HCT116 (cell line): ENCODE measurements at regions not wholly inside any gene's neighbourhood (a gene's known extent, or its start where the extent isn't known, plus 50 kb on each side); places are given as distances from the start of the nearest gene placed in this dataset.

ENCODE experiments used
- ATAC-seq: fragments of 200-7000 bp; cut with Tn5 transposase; 2 replicates; pipeline ENCODE4 v1.9.1; 2020; ENCODE audit warnings: mild to moderate bottlenecking, moderate library complexity
- BruUV-seq: library from RNA; stranded (reverse); fragments of 400-500 nt; replicated peaks from 2 replicates; lab custom pipeline; 2021; lab: Mats Ljungman, UMichigan
- CTCF ChIA-PET: fragments of 300-600 bp; sonication (Branson Sonifier 250); formaldehyde crosslinking; loops from one replicate; lab custom pipeline; 2021; ENCODE audit warnings: antibody characterized with exemption; lab: Charles Lee
- POLR2A ChIA-PET: fragments of 300-600, 350-600 bp; sonication (Branson Sonifier 250); formaldehyde crosslinking; loops from one replicate; lab custom pipeline; 2021; ENCODE audit warnings: antibody characterized with exemption; lab: Charles Lee
- RAD21 ChIA-PET, 2 experiments: fragments of 300-600 bp; sonication (Branson Sonifier 250); formaldehyde crosslinking; loops; one replicate each; lab custom pipeline; 2023; ENCODE audit warnings: low total read pairs in 2 of 2; ENCODE audit not compliant: uncharacterized antibody in 2 of 2, unreplicated experiment in 2 of 2, low non-redundant PET in 1 of 2; lab: Charles Lee
- DNase-seq: peaks from one replicate; pipeline ENCODE4 v3.0.0-alpha.2; 2010; ENCODE audit warnings: low read depth, low spot score
- H2AFZ ChIP-seq: fragments of 200-600 bp; shearing (Covaris generic), sonication (generic); 2 replicates; pipeline ENCODE4 v1.6.1; 2017; ENCODE audit warnings: low read depth, mixed run types, mixed read lengths, antibody characterized with exemption, low read length; ENCODE audit not compliant: poor library complexity, severe bottlenecking
- H3K27ac ChIP-seq: 2 replicates; pipeline ENCODE4 v1.5.1; 2012; ENCODE audit warnings: low read depth, low read length
- H3K27me3 ChIP-seq: fragments of 200-600 bp; sonication (generic); 2 replicates; pipeline ENCODE4 v1.6.1; 2016; ENCODE audit warnings: mixed run types, low read length, mixed read lengths; ENCODE audit not compliant: insufficient read depth
- H3K36me3 ChIP-seq, 2 experiments: fragments of 200-500 bp in 1 of 2; fragments of 200-600 bp in 1 of 2; sonication (Bioruptor generic) in 1 of 2; sonication (generic) in 1 of 2; 2 replicates each; pipeline versions ENCODE4 v1.5.1 to v1.6.1; 2014 to 2016; ENCODE audit warnings: low read length in 2 of 2, inconsistent platforms in 1 of 2, mixed read lengths in 1 of 2, mixed run types in 1 of 2; ENCODE audit not compliant: insufficient read depth in 2 of 2, control insufficient read depth in 1 of 2
- H3K4me1 ChIP-seq, 2 experiments: fragments of 200-600 bp in 1 of 2; sonication (generic) in 1 of 2; 2 replicates each; pipeline versions ENCODE4 v1.5.1 to v1.6.1; 2012 to 2017; ENCODE audit warnings: low read length in 2 of 2, inconsistent platforms in 1 of 2, mild to moderate bottlenecking in 1 of 2, mixed read lengths in 1 of 2, mixed run types in 1 of 2, moderate library complexity in 1 of 2; ENCODE audit not compliant: insufficient read depth in 2 of 2, control insufficient read depth in 1 of 2
- H3K4me2 ChIP-seq: fragments of 200-600 bp; sonication (generic); 2 replicates; pipeline ENCODE4 v1.6.1; 2017; ENCODE audit warnings: mixed run types, low read length, mixed read lengths
- H3K4me3 ChIP-seq, 2 experiments: fragments of 200-600 bp in 1 of 2; sonication (generic) in 1 of 2; replicated peaks in 1 of 2; 2 replicates each; pipeline ENCODE4 v1.5.1; 2011 to 2016; ENCODE audit warnings: low read length in 2 of 2, control low read depth in 1 of 2, low read depth in 1 of 2, mild to moderate bottlenecking in 1 of 2, mixed read lengths in 1 of 2, mixed run types in 1 of 2
- H3K79me2 ChIP-seq: fragments of 200-600 bp; sonication (generic); 2 replicates; pipeline ENCODE4 v1.6.1; 2017; ENCODE audit warnings: mild to moderate bottlenecking, mixed run types, low read length, moderate library complexity, mixed read lengths; ENCODE audit not compliant: insufficient read depth
- H3K9ac ChIP-seq: fragments of 200-600 bp; sonication (generic); 2 replicates; pipeline ENCODE4 v1.6.1; 2016; ENCODE audit warnings: low read length, mixed read lengths
- H3K9me2 ChIP-seq: fragments of 200-600 bp; sonication (generic), shearing (Covaris generic); 2 replicates; pipeline ENCODE4 v1.6.1; 2017; ENCODE audit warnings: mixed run types, mild to moderate bottlenecking, moderate library complexity; ENCODE audit not compliant: insufficient read depth
- H3K9me3 ChIP-seq, 2 experiments: fragments of 200-500 bp in 1 of 2; fragments of 200-600 bp in 1 of 2; sonication (Bioruptor generic) in 1 of 2; sonication (generic) in 1 of 2; 2 replicates each; pipeline ENCODE4 v1.6.1; 2014 to 2017; ENCODE audit warnings: low read length in 2 of 2, mixed read lengths in 2 of 2, inconsistent platforms in 1 of 2, low read depth in 1 of 2, mild to moderate bottlenecking in 1 of 2, mixed run types in 1 of 2, moderate library complexity in 1 of 2; ENCODE audit not compliant: control insufficient read depth in 1 of 2, insufficient read depth in 1 of 2
- H4K20me1 ChIP-seq: fragments of 200-600 bp; sonication (generic), shearing (Covaris generic); 2 replicates; pipeline ENCODE4 v1.6.1; 2017; ENCODE audit warnings: mixed run types, mild to moderate bottlenecking, moderate library complexity; ENCODE audit not compliant: insufficient read depth
- ATF3 ChIP-seq: IDR thresholded peaks from 2 replicates; pipeline ENCODE4 v1.6.1; 2012
- EGR1 ChIP-seq: IDR thresholded peaks from 2 replicates; pipeline ENCODE4 v1.6.1; 2012; ENCODE audit warnings: low read depth
- ELF1 ChIP-seq: IDR thresholded peaks from 2 replicates; pipeline ENCODE4 v1.6.1; 2012; ENCODE audit warnings: low read depth, borderline replicate concordance
- EZH2phosphoT487 ChIP-seq: fragments of 200-600 bp; IDR thresholded peaks from 2 replicates; pipeline ENCODE4 v1.6.1; 2018; ENCODE audit warnings: antibody characterized with exemption, borderline replicate concordance
- FOSL1 ChIP-seq: IDR thresholded peaks from 2 replicates; pipeline ENCODE4 v1.6.1; 2012; ENCODE audit warnings: low read depth
- JUND ChIP-seq: IDR thresholded peaks from 2 replicates; pipeline ENCODE4 v1.6.1; 2012
- MAX ChIP-seq: IDR thresholded peaks from 2 replicates; pipeline ENCODE4 v1.6.1; 2012
- POLR2A ChIP-seq: IDR thresholded peaks from 2 replicates; pipeline ENCODE4 v1.7.0; 2011; ENCODE audit warnings: borderline replicate concordance; ENCODE audit not compliant: insufficient read depth, insufficient read length; ENCODE audit errors: extremely low read depth
- REST ChIP-seq: IDR thresholded peaks from 2 replicates; pipeline ENCODE4 v1.6.1; 2012; ENCODE audit warnings: low read depth
- SP1 ChIP-seq: IDR thresholded peaks from 2 replicates; pipeline ENCODE4 v1.6.1; 2012; ENCODE audit warnings: low read depth
- SRF ChIP-seq: IDR thresholded peaks from 2 replicates; pipeline ENCODE4 v1.6.1; 2012; ENCODE audit warnings: low read depth
- ZBTB33 ChIP-seq: IDR thresholded peaks from 2 replicates; pipeline ENCODE4 v1.6.1; 2011; ENCODE audit warnings: mild to moderate bottlenecking, low read length, moderate library complexity; ENCODE audit not compliant: insufficient replicate concordance; ENCODE audit errors: extremely low read depth
- intact Hi-C: fragments of 100-400 bp; cut with micrococcal nuclease; formaldehyde crosslinking; loops from 2 replicates; pipeline ENCODE4 v1.10.0; 2022

GRCh38 chr12:73964641-73965040 is 573.0 kb upstream of the ATXN7L3B start (continued):
- TF ChIP-seq ELF1: no peak
- no peak for TF ChIP-seq REST
- no peak for TF ChIP-seq ZBTB33

GRCh38 chr12:73973486-73973885 is 564.1 kb upstream of the ATXN7L3B start:
- Histone ChIP-seq H3K79me2 (no peaks in the 10 kb centered on the region), H3K9me3 (no peaks in the 10 kb centered on the region), H3K27me3 (no peaks in the 10 kb centered on the region), H3K4me1 (no peaks in the 10 kb centered on the region), H3K27ac (no peak overlapping the region), H3K4me3 (no peak overlapping the region), H3K9me2 (no peaks in the 10 kb centered on the region), H3K4me2 (no peak overlapping the region), H3K36me3 (no peaks in the 10 kb centered on the region), H3K9ac (no peak overlapping the region), H4K20me1 (no peaks in the 10 kb centered on the region), H2AFZ (peak overlapping the region; percentile 71)
- ChIA-PET RAD21 (no interaction called here), POLR2A (no interaction called here), CTCF (interaction anchor here (0.6 kb wide), 1 partner anchor 269 kb away, joined by 3 read pairs; no protein-coding TSS in a partner anchor)
- intact Hi-C loops: no loop called here
- no peak for ATAC-seq
- TF ChIP-seq EZH2phosphoT487 (no peak), ATF3 (no peak), EGR1 (no peak), FOSL1 (no peak), JUND (no peak), SRF (no peak), ELF1 (no peak), MAX (no peak), SP1 (no peak), POLR2A (no peak)
- no TSS peak for BruUV-seq
- DNase-seq: no peak
